ACHN (cell line): ENCODE measurements at regions not wholly inside any gene's neighbourhood (a gene's known extent, or its start where the extent isn't known, plus 50 kb on each side); places are given as distances from the start of the nearest gene placed in this dataset.
"Not testable (repeated sequence)": the region's sequence is repeated elsewhere in the genome, so short reads cannot be mapped to it uniquely, and the experiment has no call there.

Source experiments
- DNase-seq: peaks from one replicate; pipeline ENCODE4 v3.0.0-alpha.2; 2015
- in situ Hi-C: cut with HindIII; loops from 2 replicates; pipeline ENCODE4 v1.10.0; 2017; ENCODE audit warnings: low sequenced_read_pairs, low pct_ligation_motif_present, low pct_unique_long_range_greater_than_20kb

GRCh38 chr21:35291973-35292627 is 243.0 kb upstream of the RUNX1 start:
- peak; percentile 73 for DNase-seq
- in situ Hi-C loops, result no loop called here

GRCh38 chr21:35291034-35291433 is 241.9 kb upstream of the RUNX1 start:
- in situ Hi-C loops, result no loop called here

GRCh38 chr21:35288238-35288637 is 239.1 kb upstream of the RUNX1 start:
- DNase-seq, result no peak
- in situ Hi-C loops, result no loop called here

More at GRCh38 chr21:35291034-35291433, 241.9 kb upstream of the RUNX1 start:
- DNase-seq, result peak; percentile 37

- in situ Hi-C loops, result no loop called here
- DNase-seq, result no peak
Observed at GRCh38 chr21:35284199-35284598, 235.1 kb upstream of the RUNX1 start.

- in situ Hi-C loops, result no loop called here
- DNase-seq, result no peak
Observed at GRCh38 chr21:35282944-35283343, 233.8 kb upstream of the RUNX1 start.

GRCh38 chr21:35281956-35282355 is 232.9 kb upstream of the RUNX1 start:
- DNase-seq, result no peak
- in situ Hi-C loops, result no loop called here

GRCh38 chr21:35280231-35280630 is 231.1 kb upstream of the RUNX1 start:
- no peak for DNase-seq
- in situ Hi-C loops, result no loop called here

GRCh38 chr21:35275776-35276175 is 226.7 kb upstream of the RUNX1 start:
- no peak for DNase-seq
- in situ Hi-C loops, result no loop called here

GRCh38 chr21:35274923-35275322 is 225.8 kb upstream of the RUNX1 start:
- DNase-seq, result no peak
- in situ Hi-C loops, result no loop called here

GRCh38 chr21:35274090-35274489 is 225.0 kb upstream of the RUNX1 start:
- no peak for DNase-seq
- in situ Hi-C loops, result no loop called here

- DNase-seq, result no peak
- in situ Hi-C loops, result no loop called here
Observed at GRCh38 chr21:35273333-35273732, 224.2 kb upstream of the RUNX1 start.

GRCh38 chr21:35271344-35272118 is 222.4 kb upstream of the RUNX1 start:
- in situ Hi-C loops, DNase-seq: not testable (repeated sequence)

- no peak for DNase-seq
Observed at GRCh38 chr21:35268817-35269216, 219.7 kb upstream of the RUNX1 start.

GRCh38 chr21:35268261-35268660 is 219.2 kb upstream of the RUNX1 start:
- DNase-seq, result no peak
- in situ Hi-C loops, result no loop called here

More at GRCh38 chr21:35268817-35269216, 219.7 kb upstream of the RUNX1 start:
- in situ Hi-C loops, result no loop called here

- in situ Hi-C loops, result no loop called here
- no peak for DNase-seq
Observed at GRCh38 chr21:35266546-35266945, 217.4 kb upstream of the RUNX1 start.

- in situ Hi-C loops, result no loop called here
- peak; percentile 44 for DNase-seq
Observed at GRCh38 chr21:35265170-35265877, 216.2 kb upstream of the RUNX1 start.

- in situ Hi-C loops, result no loop called here
- no peak for DNase-seq
Observed at GRCh38 chr21:35259457-35259856, 210.4 kb upstream of the RUNX1 start.

- no peak for DNase-seq
- in situ Hi-C loops, result no loop called here
Observed at GRCh38 chr21:35258521-35258920, 209.4 kb upstream of the RUNX1 start.

- peak; percentile 71 for DNase-seq
- in situ Hi-C loops, result no loop called here
Observed at GRCh38 chr21:35257413-35257812, 208.3 kb upstream of the RUNX1 start.
